MM.1S (cell line): ENCODE measurements at regions not wholly inside any gene's neighbourhood (a gene's known extent, or its start where the extent isn't known, plus 50 kb on each side); places are given as distances from the start of the nearest gene placed in this dataset.

Experiments used
- DNase-seq: peaks from one replicate; pipeline ENCODE4 v3.0.0-alpha.2; 2015
- H2AFZ ChIP-seq: fragments of 300-600 bp; sonication (generic); 2 replicates; pipeline ENCODE4 v1.6.0; 2016; ENCODE audit warnings: antibody characterized with exemption, low read length
- H3F3A ChIP-seq: fragments of 300-600 bp; sonication (generic); 2 replicates; pipeline ENCODE4 v1.6.1; 2016; ENCODE audit warnings: mild to moderate bottlenecking, antibody characterized with exemption, low read length, moderate library complexity, mixed read lengths; ENCODE audit not compliant: insufficient read depth
- H3K27ac ChIP-seq: fragments of 300-600 bp; sonication (generic); 2 replicates; pipeline ENCODE4 v1.5.1; 2016; ENCODE audit warnings: mild to moderate bottlenecking, low read length
- H3K27me3 ChIP-seq: fragments of 300-600 bp; sonication (generic); replicated peaks from 2 replicates; pipeline ENCODE4 v1.6.0; 2016; ENCODE audit warnings: low read length; ENCODE audit not compliant: insufficient read depth
- H3K36me3 ChIP-seq: fragments of 300-600 bp; sonication (generic); replicated peaks from 2 replicates; pipeline ENCODE4 v1.6.1; 2016; ENCODE audit warnings: mild to moderate bottlenecking, low read length, mixed read lengths; ENCODE audit not compliant: insufficient read depth
- H3K4me1 ChIP-seq: fragments of 300-600 bp; sonication (generic); 2 replicates; pipeline ENCODE4 v1.6.1; 2016; ENCODE audit warnings: low read length, mixed read lengths
- H3K4me2 ChIP-seq: fragments of 300-600 bp; sonication (generic); 2 replicates; pipeline ENCODE4 v1.6.0; 2016; ENCODE audit warnings: low read depth, low read length
- H3K4me3 ChIP-seq: fragments of 300-600 bp; sonication (generic); 2 replicates; pipeline ENCODE4 v1.5.1; 2016; ENCODE audit warnings: low read length, mixed read lengths
- H3K79me2 ChIP-seq: fragments of 300-600 bp; sonication (generic); 2 replicates; pipeline ENCODE4 v1.6.1; 2016; ENCODE audit warnings: mixed run types, low read length, mixed read lengths
- H3K9ac ChIP-seq: fragments of 300-600 bp; sonication (generic); 2 replicates; pipeline ENCODE4 v1.6.1; 2016; ENCODE audit warnings: low read length, mixed read lengths
- H3K9me2 ChIP-seq: fragments of 300-600 bp; sonication (generic); replicated peaks from 2 replicates; pipeline ENCODE4 v1.6.1; 2016; ENCODE audit warnings: mild to moderate bottlenecking, low read length, mixed read lengths; ENCODE audit not compliant: insufficient read depth
- H3K9me3 ChIP-seq: fragments of 300-600 bp; sonication (generic); replicated peaks from 2 replicates; pipeline ENCODE4 v1.6.1; 2016; ENCODE audit warnings: mild to moderate bottlenecking, low read length, mixed read lengths; ENCODE audit not compliant: insufficient read depth
- H4K20me1 ChIP-seq: fragments of 300-600 bp; sonication (generic); 2 replicates; pipeline ENCODE4 v1.6.1; 2016; ENCODE audit warnings: mild to moderate bottlenecking, low read length, moderate library complexity, mixed read lengths; ENCODE audit not compliant: insufficient read depth
- EZH2 ChIP-seq: fragments of 300-600 bp; sonication (generic); optimal IDR thresholded peaks from 2 replicates; pipeline ENCODE3; 2017; ENCODE audit warnings: low read depth, mild to moderate bottlenecking, antibody characterized with exemption, low read length, mixed read lengths
- EZH2phosphoT487 ChIP-seq: fragments of 300-600 bp; sonication (generic); IDR thresholded peaks from 2 replicates; pipeline ENCODE4 v1.6.1; 2018; ENCODE audit warnings: antibody characterized with exemption, low read length
- TF ChIP-seq, protein P1 (sequence below): fragments of 300-600 bp; sonication (generic); IDR thresholded peaks from 2 replicates; pipeline ENCODE4 v1.5.1; 2016; ENCODE audit warnings: antibody characterized with exemption, low read length, mixed read lengths

DNA sequence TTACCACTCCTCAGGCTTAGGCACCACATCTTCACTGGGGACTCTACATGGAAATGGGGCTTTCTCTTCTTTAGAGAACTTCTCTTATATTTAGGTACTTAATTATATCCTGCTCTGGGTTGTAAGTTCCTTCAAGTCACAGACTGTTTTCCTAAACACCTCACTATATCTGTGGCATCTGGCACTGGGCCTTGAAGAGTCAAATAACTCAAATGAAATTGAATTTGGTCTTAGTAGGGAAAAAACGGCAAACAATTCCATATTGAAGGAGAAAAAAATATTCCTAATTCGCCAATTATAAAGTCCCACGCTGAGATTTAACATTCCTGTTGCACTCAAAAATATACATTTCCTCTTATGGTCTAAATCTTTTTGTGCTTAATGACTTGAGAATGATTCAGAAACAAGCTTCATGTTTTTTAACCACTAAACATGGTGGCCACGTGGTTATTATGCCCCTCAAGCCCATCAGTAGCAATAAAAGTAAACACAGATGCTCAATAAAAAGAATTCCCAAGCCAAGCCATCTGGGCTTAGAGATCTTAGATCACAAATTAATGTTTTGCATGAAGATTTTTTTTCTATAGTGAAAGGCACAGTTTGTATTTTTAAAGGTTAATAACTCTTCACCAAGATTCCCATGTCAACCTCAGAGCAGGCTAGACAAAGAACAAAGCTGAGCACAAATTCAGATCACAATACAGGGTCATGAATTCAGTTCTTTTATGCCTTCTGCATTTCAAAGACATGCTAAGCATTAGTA, 105.5 kb upstream of the SYT4 start:
- Histone ChIP-seq H3K79me2 (no peaks in the 10 kb centered on the region), H2AFZ (no peak overlapping the region), H3K4me3 (no peak overlapping the region), H3K27ac (no peak overlapping the region), H3K9me2 (no peaks in the 10 kb centered on the region), H3K36me3 (no peaks in the 10 kb centered on the region), H3K4me1 (no peaks in the 10 kb centered on the region), H3F3A (no peaks in the 10 kb centered on the region), H3K9ac (no peak overlapping the region), H3K27me3 (no peaks in the 10 kb centered on the region), H4K20me1 (no peaks in the 10 kb centered on the region), H3K4me2 (no peak overlapping the region), H3K9me3 (no peaks in the 10 kb centered on the region)
- DNase-seq: no peak
- TF ChIP-seq, protein P1, sequence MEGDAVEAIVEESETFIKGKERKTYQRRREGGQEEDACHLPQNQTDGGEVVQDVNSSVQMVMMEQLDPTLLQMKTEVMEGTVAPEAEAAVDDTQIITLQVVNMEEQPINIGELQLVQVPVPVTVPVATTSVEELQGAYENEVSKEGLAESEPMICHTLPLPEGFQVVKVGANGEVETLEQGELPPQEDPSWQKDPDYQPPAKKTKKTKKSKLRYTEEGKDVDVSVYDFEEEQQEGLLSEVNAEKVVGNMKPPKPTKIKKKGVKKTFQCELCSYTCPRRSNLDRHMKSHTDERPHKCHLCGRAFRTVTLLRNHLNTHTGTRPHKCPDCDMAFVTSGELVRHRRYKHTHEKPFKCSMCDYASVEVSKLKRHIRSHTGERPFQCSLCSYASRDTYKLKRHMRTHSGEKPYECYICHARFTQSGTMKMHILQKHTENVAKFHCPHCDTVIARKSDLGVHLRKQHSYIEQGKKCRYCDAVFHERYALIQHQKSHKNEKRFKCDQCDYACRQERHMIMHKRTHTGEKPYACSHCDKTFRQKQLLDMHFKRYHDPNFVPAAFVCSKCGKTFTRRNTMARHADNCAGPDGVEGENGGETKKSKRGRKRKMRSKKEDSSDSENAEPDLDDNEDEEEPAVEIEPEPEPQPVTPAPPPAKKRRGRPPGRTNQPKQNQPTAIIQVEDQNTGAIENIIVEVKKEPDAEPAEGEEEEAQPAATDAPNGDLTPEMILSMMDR: no peak

- Histone ChIP-seq H3K9me3 (no peaks in the 10 kb centered on the region), H3K27me3 (no peaks in the 10 kb centered on the region), H3K4me2 (no peak overlapping the region), H3K9ac (no peak overlapping the region), H2AFZ (no peak overlapping the region), H3K79me2 (no peaks in the 10 kb centered on the region), H3K4me1 (0 out of 2 replicates have a peak, but pooled peaks cover 3% of the 10 kb centered on the region), H3K4me3 (no peak overlapping the region), H3K36me3 (no peaks in the 10 kb centered on the region), H3K9me2 (no peaks in the 10 kb centered on the region), H4K20me1 (no peaks in the 10 kb centered on the region), H3F3A (no peaks in the 10 kb centered on the region), H3K27ac (no peak overlapping the region)
- TF ChIP-seq EZH2phosphoT487: no peak
- TF ChIP-seq, protein P1: no peak
- TF ChIP-seq EZH2: no peak
- DNase-seq: no peak
These were observed 111.9 kb upstream of the SYT4 start for GRCh38 chr18:43389163-43389562.

- H3K4me1 ChIP-seq: 0 out of 2 replicates have a peak, but pooled peaks cover 3% of the 10 kb centered on the region
- no peak overlapping the region for H3K27ac ChIP-seq
These were observed 114.9 kb upstream of the SYT4 start for GRCh38 chr18:43392168-43392567.

More at GRCh38 chr18:43392168-43392567, 114.9 kb upstream of the SYT4 start:
- DNase-seq: no peak
- TF ChIP-seq, protein P1: no peak
- no peak for TF ChIP-seq EZH2phosphoT487
- TF ChIP-seq EZH2: no peak
- no peaks in the 10 kb centered on the region for H3K79me2 ChIP-seq
- no peaks in the 10 kb centered on the region for H3F3A ChIP-seq
- H3K4me2 ChIP-seq: no peak overlapping the region
- H2AFZ ChIP-seq: no peak overlapping the region
- no peak overlapping the region for H3K4me3 ChIP-seq
- no peaks in the 10 kb centered on the region for H3K9me2 ChIP-seq
- no peak overlapping the region for H3K9ac ChIP-seq
- no peaks in the 10 kb centered on the region for H3K9me3 ChIP-seq
- H3K36me3 ChIP-seq: no peaks in the 10 kb centered on the region
- H3K27me3 ChIP-seq: no peaks in the 10 kb centered on the region
- no peaks in the 10 kb centered on the region for H4K20me1 ChIP-seq
